ENCODE measurements at regions not wholly inside any gene's neighbourhood (a gene's known extent, or its start where the extent isn't known, plus 50 kb on each side); places are given as distances from the start of the nearest gene placed in this dataset.
A peak's percentile ranks its signal among the peaks of the same experiment; 100 is the strongest.

DNA sequence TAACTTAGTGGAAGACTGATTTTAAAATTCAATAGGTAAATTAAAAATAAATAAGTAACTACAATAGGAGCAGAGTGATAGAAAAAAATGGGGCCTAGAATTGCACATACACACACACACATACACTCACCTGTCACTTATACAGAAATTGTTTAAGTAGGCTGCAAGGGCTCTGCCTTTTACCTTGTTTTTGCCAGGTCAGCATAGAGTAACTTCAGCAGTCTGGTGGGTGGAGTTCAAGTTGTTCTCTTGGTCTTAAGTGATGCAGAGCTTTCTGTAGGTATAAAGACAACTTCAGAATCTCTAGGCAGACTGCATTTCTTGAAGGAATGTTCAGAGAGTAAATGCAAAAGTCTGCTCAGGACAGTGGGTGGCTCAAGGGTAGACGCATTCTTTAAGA, 457.0 kb downstream of the INHBA start:
- no peak overlapping the region for H3K4me3 ChIP-seq (replicated peaks; ENCODE audit: low read depth, low read length)
- TF ChIP-seq, protein P1, sequence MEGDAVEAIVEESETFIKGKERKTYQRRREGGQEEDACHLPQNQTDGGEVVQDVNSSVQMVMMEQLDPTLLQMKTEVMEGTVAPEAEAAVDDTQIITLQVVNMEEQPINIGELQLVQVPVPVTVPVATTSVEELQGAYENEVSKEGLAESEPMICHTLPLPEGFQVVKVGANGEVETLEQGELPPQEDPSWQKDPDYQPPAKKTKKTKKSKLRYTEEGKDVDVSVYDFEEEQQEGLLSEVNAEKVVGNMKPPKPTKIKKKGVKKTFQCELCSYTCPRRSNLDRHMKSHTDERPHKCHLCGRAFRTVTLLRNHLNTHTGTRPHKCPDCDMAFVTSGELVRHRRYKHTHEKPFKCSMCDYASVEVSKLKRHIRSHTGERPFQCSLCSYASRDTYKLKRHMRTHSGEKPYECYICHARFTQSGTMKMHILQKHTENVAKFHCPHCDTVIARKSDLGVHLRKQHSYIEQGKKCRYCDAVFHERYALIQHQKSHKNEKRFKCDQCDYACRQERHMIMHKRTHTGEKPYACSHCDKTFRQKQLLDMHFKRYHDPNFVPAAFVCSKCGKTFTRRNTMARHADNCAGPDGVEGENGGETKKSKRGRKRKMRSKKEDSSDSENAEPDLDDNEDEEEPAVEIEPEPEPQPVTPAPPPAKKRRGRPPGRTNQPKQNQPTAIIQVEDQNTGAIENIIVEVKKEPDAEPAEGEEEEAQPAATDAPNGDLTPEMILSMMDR (IDR thresholded peaks at IDR 0.05; ENCODE audit: low read depth, low read length, missing control alignments), result no peak
- no peak for DNase-seq (ENCODE audit: extremely low read depth, low read depth)

DNA sequence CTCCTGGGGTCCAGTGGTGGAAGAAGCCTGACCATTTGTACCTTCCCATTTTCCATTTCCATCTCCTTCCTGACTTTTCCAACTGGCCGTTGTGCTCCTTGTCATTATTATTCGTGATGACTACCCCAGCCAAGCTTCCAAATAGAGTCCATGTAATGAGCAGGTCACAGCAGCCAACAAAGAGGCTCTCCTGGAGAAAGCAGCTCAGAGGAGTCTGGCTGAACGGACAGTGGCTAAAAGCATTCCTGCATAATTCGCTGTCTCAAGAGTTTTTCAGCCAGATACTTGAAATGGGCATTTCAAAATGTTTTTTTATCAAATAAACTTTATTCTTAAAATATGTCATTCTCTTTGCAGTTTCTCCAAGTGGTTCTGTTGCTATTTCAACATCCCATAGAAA, 458.6 kb downstream of the INHBA start:
- no peak for DNase-seq (ENCODE audit: extremely low read depth, low read depth)
- TF ChIP-seq, protein P1 (IDR thresholded peaks at IDR 0.05; ENCODE audit: low read depth, low read length, missing control alignments), result no peak

DNA sequence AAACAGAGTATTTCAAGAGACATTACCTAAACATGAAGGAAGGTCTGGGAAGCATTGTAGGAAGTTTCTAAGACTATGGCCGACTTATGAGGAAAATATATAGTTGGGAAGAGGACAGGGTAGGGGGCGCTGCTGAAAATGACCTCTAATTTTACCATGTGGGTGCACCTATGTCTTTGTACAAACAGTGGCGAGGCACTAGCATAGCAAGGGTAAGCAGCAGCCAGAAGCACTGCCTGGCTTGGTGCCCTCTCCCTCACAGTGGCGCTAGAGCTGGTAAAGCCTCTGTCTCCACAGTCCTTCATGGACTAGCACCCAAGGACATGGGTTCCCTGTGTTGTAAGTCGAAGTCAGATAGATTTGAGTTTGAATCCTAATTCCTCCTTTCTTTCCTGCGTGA, 461.2 kb downstream of the INHBA start:
- TF ChIP-seq, protein P1 (IDR thresholded peaks at IDR 0.05; ENCODE audit: low read depth, low read length, missing control alignments), result no peak
- DNase-seq (ENCODE audit: extremely low read depth, low read depth), result no peak

More for the DNA sequence above, 458.6 kb downstream of the INHBA start:
- no peak overlapping the region for H3K4me3 ChIP-seq (replicated peaks; ENCODE audit: low read depth, low read length)

DNA sequence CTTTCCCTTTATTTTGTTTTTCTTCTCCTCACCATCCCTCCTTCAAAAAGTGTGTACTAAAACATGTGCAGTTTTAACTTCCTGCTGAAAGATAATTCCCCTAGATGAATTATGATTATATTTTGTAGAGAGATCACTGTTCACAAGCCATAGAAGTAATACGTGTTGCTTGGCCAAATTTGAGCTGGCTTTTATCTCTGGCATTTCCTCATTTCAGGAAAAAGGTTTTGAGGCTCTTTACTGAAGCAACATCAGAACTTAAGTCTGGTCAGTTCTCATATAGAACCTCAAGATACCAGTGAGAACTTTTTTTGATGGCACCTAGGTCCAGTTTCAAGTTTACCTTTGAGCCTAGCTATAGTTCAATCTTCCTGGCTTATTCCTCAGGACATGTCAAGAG, 463.3 kb downstream of the INHBA start:
- H3K4me3 ChIP-seq (replicated peaks; ENCODE audit: low read depth, low read length), result no peak overlapping the region
- TF ChIP-seq, protein P1 (IDR thresholded peaks at IDR 0.05; ENCODE audit: low read depth, low read length, missing control alignments), result no peak
- no peak for DNase-seq (ENCODE audit: extremely low read depth, low read depth)

More for the DNA sequence above, 461.2 kb downstream of the INHBA start:
- no peak overlapping the region for H3K4me3 ChIP-seq (replicated peaks; ENCODE audit: low read depth, low read length)

DNA sequence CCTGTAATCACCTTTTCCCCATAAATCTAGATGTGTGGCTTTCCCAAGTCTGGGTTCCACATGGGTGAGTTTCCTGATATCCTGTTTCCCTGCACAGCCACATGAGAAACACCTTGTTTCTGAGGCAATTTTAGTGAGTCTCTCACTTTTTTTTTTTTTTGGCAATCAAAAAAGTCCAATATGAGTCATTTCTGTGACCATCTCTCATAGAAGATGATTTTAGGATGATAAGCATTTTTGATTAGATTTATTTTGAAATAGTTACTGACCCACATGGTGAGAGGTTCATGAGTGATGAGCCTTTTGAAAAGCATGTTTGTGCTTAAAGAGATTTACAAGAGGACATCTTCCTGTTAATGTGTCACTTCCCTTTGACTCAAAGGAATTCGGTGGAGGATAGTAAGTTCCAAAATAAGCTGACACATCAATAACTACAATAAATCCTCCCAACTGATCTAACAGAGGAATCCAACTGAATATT, 464.0 kb downstream of the INHBA start:
- TF ChIP-seq, protein P1 (IDR thresholded peaks at IDR 0.05; ENCODE audit: low read depth, low read length, missing control alignments), result no peak
- H3K4me3 ChIP-seq (replicated peaks; ENCODE audit: low read depth, low read length), result no peak overlapping the region
- DNase-seq (ENCODE audit: extremely low read depth, low read depth), result peak; percentile 52

DNA sequence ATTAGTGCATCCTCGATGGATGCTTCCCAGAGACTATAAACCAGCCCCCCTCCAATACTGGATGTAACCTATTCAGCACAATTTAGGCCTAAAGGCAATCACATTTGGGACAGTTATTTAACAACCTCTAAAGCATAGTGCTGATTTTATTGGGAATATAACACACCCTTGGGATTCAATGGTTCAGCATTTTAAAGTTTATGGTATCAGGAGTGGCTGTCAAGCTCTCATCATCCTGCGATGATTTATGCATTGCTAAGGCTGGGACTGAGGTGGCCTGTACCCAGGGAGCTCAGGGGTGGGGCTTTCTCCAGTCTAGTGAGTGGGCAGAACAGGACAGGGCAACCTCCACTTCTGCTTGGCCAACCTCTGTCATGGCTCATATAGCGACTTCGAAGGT, 464.9 kb downstream of the INHBA start:
- TF ChIP-seq, protein P1 (IDR thresholded peaks at IDR 0.05; ENCODE audit: low read depth, low read length, missing control alignments), result no peak
- H3K4me3 ChIP-seq (replicated peaks; ENCODE audit: low read depth, low read length), result no peak overlapping the region
- no peak for DNase-seq (ENCODE audit: extremely low read depth, low read depth)

DNA sequence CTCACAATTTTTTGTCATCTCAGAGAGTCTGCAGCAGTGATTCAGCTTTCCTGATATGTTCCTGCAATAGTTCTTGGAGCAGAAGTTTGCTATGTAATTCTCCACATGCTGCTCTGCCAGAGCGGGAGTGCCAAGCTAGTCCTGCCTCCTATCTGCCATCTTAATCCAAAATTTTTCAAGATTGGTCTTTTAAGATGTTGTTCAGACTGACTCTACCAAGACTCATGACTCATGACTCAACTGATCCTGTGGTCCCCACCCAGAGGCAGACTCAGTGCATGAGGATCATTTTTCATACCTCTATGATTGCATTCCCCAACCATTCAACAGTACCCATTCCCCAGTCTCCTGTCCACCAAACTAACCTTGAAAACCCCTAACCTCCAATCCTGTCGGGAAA, 470.8 kb downstream of the INHBA start:
- no peak overlapping the region for H3K4me3 ChIP-seq (replicated peaks; ENCODE audit: low read depth, low read length)
- no peak for DNase-seq (ENCODE audit: extremely low read depth, low read depth)
- TF ChIP-seq, protein P1 (IDR thresholded peaks at IDR 0.05; ENCODE audit: low read depth, low read length, missing control alignments), result no peak

Measured in HFF-Myc (cell line).